Smooth muscle cell (in vitro differentiated cells): ENCODE measurements at regions not wholly inside any gene's neighbourhood (a gene's known extent, or its start where the extent isn't known, plus 50 kb on each side); places are given as distances from the start of the nearest gene placed in this dataset.

Experiments used
- DNase-seq: peaks from one replicate; lab custom pipeline; 2025; ENCODE audit not compliant: unreplicated experiment; lab: John Stamatoyannopoulos, UW
- H2AFZ ChIP-seq: fragments of 200-600 bp; sonication (generic); 2 replicates; pipeline ENCODE4 v1.6.0; 2016; ENCODE audit warnings: antibody characterized with exemption, low read depth, mild to moderate bottlenecking
- H3F3A ChIP-seq: fragments of 200-600 bp; sonication (generic); 2 replicates; pipeline ENCODE4 v1.6.0; 2017; ENCODE audit warnings: antibody characterized with exemption, low read depth
- H3K27ac ChIP-seq: fragments of 200-600 bp; sonication (generic); 2 replicates; pipeline ENCODE4 v1.5.1; 2016; ENCODE audit warnings: low read depth, mild to moderate bottlenecking
- H3K27me3 ChIP-seq: fragments of 200-600 bp; sonication (generic); 2 replicates; pipeline ENCODE4 v1.6.1; 2016; ENCODE audit warnings: low read depth, mild to moderate bottlenecking
- H3K36me3 ChIP-seq: fragments of 200-600 bp; sonication (generic); 2 replicates; pipeline ENCODE4 v1.5.1; 2016; ENCODE audit warnings: low read depth
- H3K4me1 ChIP-seq: fragments of 200-600 bp; sonication (generic); 2 replicates; pipeline ENCODE4 v1.5.1; 2016; ENCODE audit warnings: low read depth
- H3K4me2 ChIP-seq: fragments of 200-600 bp; sonication (generic); 2 replicates; pipeline ENCODE4 v1.6.0; 2016; ENCODE audit warnings: mild to moderate bottlenecking
- H3K4me3 ChIP-seq: fragments of 200-600 bp; sonication (generic); 2 replicates; pipeline ENCODE4 v1.5.1; 2016; ENCODE audit warnings: mild to moderate bottlenecking
- H3K79me2 ChIP-seq: fragments of 200-600 bp; sonication (generic); 2 replicates; pipeline ENCODE4 v1.6.0; 2016; ENCODE audit warnings: low read depth, mild to moderate bottlenecking
- H3K9ac ChIP-seq: fragments of 200-600 bp; sonication (generic); 2 replicates; pipeline ENCODE4 v1.6.0; 2016; ENCODE audit warnings: low read depth
- H3K9me3 ChIP-seq: fragments of 200-600 bp; sonication (generic); replicated peaks from 2 replicates; pipeline ENCODE4 v1.5.1; 2016; ENCODE audit warnings: low read depth
- H4K20me1 ChIP-seq: fragments of 200-600 bp; sonication (generic); 2 replicates; pipeline ENCODE4 v1.6.0; 2016; ENCODE audit warnings: low read depth
- CTCF ChIP-seq: fragments of 200-600 bp; sonication (generic); IDR thresholded peaks from 2 replicates; pipeline ENCODE4 v1.5.1; 2017; ENCODE audit warnings: borderline replicate concordance, mild to moderate bottlenecking, antibody characterized with exemption; ENCODE audit not compliant: insufficient read depth, poor library complexity, severe bottlenecking
- WGBS: methylation state at CpG from one replicate; pipeline ENCODE4 v1.1.7; 2016; ENCODE audit warnings: low lambda C conversion rate; 5-methylcytosine and 5-hydroxymethylcytosine counted together

GRCh38 chr10:43982250-43982649 lies 333.6 kb upstream of the ZNF32 start:
- no peak for TF ChIP-seq CTCF
- Histone ChIP-seq H3K4me2 (no peak overlapping the region), H3K27ac (no peak overlapping the region), H3K4me3 (no peak overlapping the region), H3K36me3 (no peaks in the 10 kb centered on the region), H3K27me3 (no peaks in the 10 kb centered on the region), H3K9me3 (no peaks in the 10 kb centered on the region), H3K79me2 (no peaks in the 10 kb centered on the region), H4K20me1 (no peaks in the 10 kb centered on the region), H3K9ac (no peak overlapping the region), H2AFZ (no peak overlapping the region), H3K4me1 (no peaks in the 10 kb centered on the region), H3F3A (no peaks in the 10 kb centered on the region)
- WGBS = 98% methylated on average over 3 of the region's 3 CpGs
- no peak for DNase-seq

- no peaks in the 10 kb centered on the region for H3K4me1 ChIP-seq
- no peaks in the 10 kb centered on the region for H3K36me3 ChIP-seq
- no peak overlapping the region for H3K9ac ChIP-seq
- no peaks in the 10 kb centered on the region for H3K9me3 ChIP-seq
- no peaks in the 10 kb centered on the region for H4K20me1 ChIP-seq
- H3K79me2 ChIP-seq = no peaks in the 10 kb centered on the region
- H3K4me3 ChIP-seq = no peak overlapping the region
- DNase-seq = no peak
- H3K4me2 ChIP-seq = no peak overlapping the region
- no peak overlapping the region for H2AFZ ChIP-seq
- no peaks in the 10 kb centered on the region for H3F3A ChIP-seq
- no peak overlapping the region for H3K27ac ChIP-seq
- no peaks in the 10 kb centered on the region for H3K27me3 ChIP-seq
- 87% methylated on average over 2 of the region's 2 CpGs for WGBS
- no peak for TF ChIP-seq CTCF
Measured at GRCh38 chr10:43981696-43982095, 333.0 kb upstream of the ZNF32 start.

- DNase-seq = no peak
- TF ChIP-seq CTCF = no peak
- Histone ChIP-seq H3K9me3 (no peaks in the 10 kb centered on the region), H2AFZ (no peak overlapping the region), H3K79me2 (no peaks in the 10 kb centered on the region), H3F3A (no peaks in the 10 kb centered on the region), H3K4me2 (no peak overlapping the region), H3K9ac (no peak overlapping the region), H3K27ac (peak overlapping the region; percentile 22), H3K27me3 (no peaks in the 10 kb centered on the region), H4K20me1 (no peaks in the 10 kb centered on the region), H3K36me3 (no peaks in the 10 kb centered on the region), H3K4me1 (no peaks in the 10 kb centered on the region), H3K4me3 (no peak overlapping the region)
- WGBS = 26% methylated on average over 1 of the region's 1 CpG
Measured at GRCh38 chr10:43981232-43981631, 332.6 kb upstream of the ZNF32 start.

- Histone ChIP-seq H3K27me3 (no peaks in the 10 kb centered on the region), H3K4me3 (no peak overlapping the region), H4K20me1 (no peaks in the 10 kb centered on the region), H3K9me3 (no peaks in the 10 kb centered on the region), H3K27ac (peak overlapping the region; percentile 22), H3F3A (no peaks in the 10 kb centered on the region), H3K36me3 (no peaks in the 10 kb centered on the region), H3K4me2 (no peak overlapping the region), H2AFZ (no peak overlapping the region), H3K4me1 (no peaks in the 10 kb centered on the region), H3K9ac (no peak overlapping the region), H3K79me2 (no peaks in the 10 kb centered on the region)
- no peak for DNase-seq
- TF ChIP-seq CTCF = no peak
- WGBS = 90% methylated on average over 7 of the region's 7 CpGs
Measured at GRCh38 chr10:43980715-43981114, 332.0 kb upstream of the ZNF32 start.
